Immature natural killer cell (primary cell): ENCODE measurements at regions not wholly inside any gene's neighbourhood (a gene's known extent, or its start where the extent isn't known, plus 50 kb on each side); places are given as distances from the start of the nearest gene placed in this dataset.

ENCODE experiments used
- DNase-seq, 3 donors: peaks; one replicate each; pipeline ENCODE4 v3.0.0; 2022; ENCODE audit warnings: mixed read lengths in 1 of 3
- H3K27ac Mint-ChIP-seq, 6 donors: one replicate each; pipeline ENCODE4 v1.8.0; 2020; ENCODE audit warnings: mixed read lengths in 6 of 6, mild to moderate bottlenecking in 5 of 6, inconsistent platforms in 4 of 6, moderate library complexity in 3 of 6
- H3K27me3 Mint-ChIP-seq, 3 donors: one replicate each; pipeline ENCODE4 v1.8.0; 2020 to 2021; ENCODE audit warnings: low read depth in 3 of 3, mild to moderate bottlenecking in 3 of 3, mixed read lengths in 3 of 3, moderate library complexity in 3 of 3, inconsistent platforms in 1 of 3
- H3K36me3 Mint-ChIP-seq, 3 donors: one replicate each; pipeline ENCODE4 v1.8.0; 2020; ENCODE audit warnings: mixed read lengths in 3 of 3, inconsistent platforms in 2 of 3, mild to moderate bottlenecking in 2 of 3
- H3K4me1 Mint-ChIP-seq, 2 donors: one replicate each; pipeline ENCODE4 v1.8.0; 2020; ENCODE audit warnings: inconsistent platforms in 2 of 2, mild to moderate bottlenecking in 2 of 2, mixed read lengths in 2 of 2, moderate library complexity in 1 of 2
- H3K4me3 Mint-ChIP-seq, 5 donors: one replicate each; pipeline ENCODE4 v1.8.0; 2020; ENCODE audit warnings: mild to moderate bottlenecking in 5 of 5, mixed read lengths in 5 of 5, inconsistent platforms in 3 of 5, moderate library complexity in 3 of 5
- H3K9me3 Mint-ChIP-seq, 6 donors: one replicate each; pipeline ENCODE4 v1.8.0; 2020; ENCODE audit warnings: mild to moderate bottlenecking in 6 of 6, mixed read lengths in 6 of 6, inconsistent platforms in 4 of 6, moderate library complexity in 3 of 6

- peaks cover 3 to 5% (median 4%) of the 10 kb centered on the region in 3 donors for H3K27me3 Mint-ChIP-seq
- no peak for DNase-seq
- no peak overlapping the region for H3K27ac Mint-ChIP-seq
- no peaks in the 10 kb centered on the region for H3K4me1 Mint-ChIP-seq
- H3K4me3 Mint-ChIP-seq: no peak overlapping the region
- H3K9me3 Mint-ChIP-seq: no peaks in the 10 kb centered on the region
- H3K36me3 Mint-ChIP-seq: no peaks in the 10 kb centered on the region
These were observed 160.0 kb downstream of the RAB11FIP2 start for GRCh38 chr10:117886766-117887165.

GRCh38 chr10:117889664-117890063 is 157.1 kb downstream of the RAB11FIP2 start:
- no peak for DNase-seq
- Mint-ChIP-seq H3K27ac (no peak overlapping the region), H3K4me3 (no peak overlapping the region), H3K36me3 (no peaks in the 10 kb centered on the region), H3K9me3 (no peaks in the 10 kb centered on the region), H3K27me3 (peaks cover 4 to 8% (median 5%) of the 10 kb centered on the region in 3 donors), H3K4me1 (no peaks in the 10 kb centered on the region)

GRCh38 chr10:117892681-117893220 is 154.0 kb downstream of the RAB11FIP2 start:
- H3K27ac Mint-ChIP-seq: no peak overlapping the region
- no peak overlapping the region for H3K4me3 Mint-ChIP-seq
- H3K9me3 Mint-ChIP-seq: peaks cover 0 to 7% (median 1%) of the 10 kb centered on the region in 6 donors
- H3K36me3 Mint-ChIP-seq: no peaks in the 10 kb centered on the region
- peaks cover 2 to 12% (median 4%) of the 10 kb centered on the region in 3 donors for H3K27me3 Mint-ChIP-seq
- DNase-seq: no peak
- H3K4me1 Mint-ChIP-seq: no peaks in the 10 kb centered on the region

- H3K27me3 Mint-ChIP-seq: peaks cover 2 to 16% (median 2%) of the 10 kb centered on the region in 3 donors
- no peak overlapping the region for H3K27ac Mint-ChIP-seq
- no peaks in the 10 kb centered on the region for H3K36me3 Mint-ChIP-seq
- H3K4me3 Mint-ChIP-seq: no peak overlapping the region
- DNase-seq: no peak
- H3K9me3 Mint-ChIP-seq: peaks cover 0 to 7% (median 1%) of the 10 kb centered on the region in 6 donors
- no peaks in the 10 kb centered on the region for H3K4me1 Mint-ChIP-seq
These were observed 152.4 kb downstream of the RAB11FIP2 start for GRCh38 chr10:117894339-117894738.

- no peak overlapping the region for H3K27ac Mint-ChIP-seq
- DNase-seq: no peak
- peaks cover 0 to 7% (median 1%) of the 10 kb centered on the region in 6 donors for H3K9me3 Mint-ChIP-seq
- H3K4me3 Mint-ChIP-seq: no peak overlapping the region
- peaks cover 3 to 13% (median 4%) of the 10 kb centered on the region in 3 donors for H3K27me3 Mint-ChIP-seq
- no peaks in the 10 kb centered on the region for H3K4me1 Mint-ChIP-seq
- H3K36me3 Mint-ChIP-seq: no peaks in the 10 kb centered on the region
These were observed 150.2 kb downstream of the RAB11FIP2 start for GRCh38 chr10:117896517-117896916.

DNA sequence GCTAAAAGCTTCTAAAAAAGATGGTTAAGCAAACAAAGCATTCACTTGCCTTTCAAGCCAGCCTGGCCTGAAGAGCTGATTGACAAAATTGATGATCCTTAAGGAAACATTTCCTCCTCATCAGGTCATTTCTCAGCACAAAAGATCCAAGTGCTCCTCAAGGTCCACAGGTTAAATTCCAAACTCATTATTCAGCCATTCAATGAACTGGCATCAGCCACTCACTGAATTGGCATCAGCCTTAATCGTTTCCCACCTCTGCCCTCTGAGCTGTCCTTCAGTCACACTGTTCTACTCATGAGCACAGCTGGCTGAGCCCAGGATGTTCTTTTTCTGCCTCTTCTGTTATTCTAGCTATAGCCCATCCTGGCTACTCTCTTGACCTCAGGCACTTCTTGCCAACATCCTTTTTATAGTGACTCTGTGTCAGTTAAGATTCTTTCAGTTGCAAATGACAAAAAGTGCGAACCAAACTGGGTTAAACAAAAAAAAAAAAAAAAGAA is 147.5 kb downstream of the RAB11FIP2 start:
- Mint-ChIP-seq H3K27me3 (peaks cover 5 to 13% (median 7%) of the 10 kb centered on the region in 3 donors), H3K9me3 (peaks cover 0 to 7% (median 1%) of the 10 kb centered on the region in 6 donors), H3K4me1 (no peaks in the 10 kb centered on the region), H3K4me3 (no peak overlapping the region), H3K27ac (no peak overlapping the region), H3K36me3 (no peaks in the 10 kb centered on the region)
- DNase-seq: no peak

GRCh38 chr10:117900280-117900679 is 146.5 kb downstream of the RAB11FIP2 start:
- Mint-ChIP-seq H3K9me3 (peaks cover 0 to 7% (median 1%) of the 10 kb centered on the region in 6 donors), H3K27ac (no peak overlapping the region), H3K27me3 (peaks cover 5 to 18% (median 7%) of the 10 kb centered on the region in 3 donors), H3K4me3 (no peak overlapping the region), H3K4me1 (no peaks in the 10 kb centered on the region), H3K36me3 (no peaks in the 10 kb centered on the region)
- DNase-seq: no peak

DNA sequence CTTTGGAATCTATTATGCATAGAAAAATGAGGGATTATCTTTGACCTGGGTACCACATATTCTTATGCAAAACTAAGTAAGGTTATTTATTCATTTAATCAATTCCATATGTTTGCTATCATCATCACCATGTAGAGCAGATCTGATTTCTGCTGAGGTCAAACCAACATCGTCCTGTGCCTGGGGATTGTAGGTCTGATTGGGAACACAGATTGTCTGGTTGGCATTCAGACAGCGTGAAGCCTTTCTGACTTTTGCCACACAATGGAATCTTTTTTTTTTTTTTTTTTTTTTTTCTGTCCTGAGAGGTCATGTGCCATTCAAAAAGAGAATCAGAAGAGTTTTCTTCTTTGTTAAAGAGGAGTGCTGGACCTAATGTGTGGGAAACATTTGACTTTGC is 142.9 kb downstream of the RAB11FIP2 start:
- H3K9me3 Mint-ChIP-seq: no peaks in the 10 kb centered on the region
- DNase-seq: no peak
- no peaks in the 10 kb centered on the region for H3K36me3 Mint-ChIP-seq
- H3K4me1 Mint-ChIP-seq: no peaks in the 10 kb centered on the region
- no peak overlapping the region for H3K4me3 Mint-ChIP-seq
- peaks cover 5 to 17% (median 7%) of the 10 kb centered on the region in 3 donors for H3K27me3 Mint-ChIP-seq
- H3K27ac Mint-ChIP-seq: no peak overlapping the region

DNA sequence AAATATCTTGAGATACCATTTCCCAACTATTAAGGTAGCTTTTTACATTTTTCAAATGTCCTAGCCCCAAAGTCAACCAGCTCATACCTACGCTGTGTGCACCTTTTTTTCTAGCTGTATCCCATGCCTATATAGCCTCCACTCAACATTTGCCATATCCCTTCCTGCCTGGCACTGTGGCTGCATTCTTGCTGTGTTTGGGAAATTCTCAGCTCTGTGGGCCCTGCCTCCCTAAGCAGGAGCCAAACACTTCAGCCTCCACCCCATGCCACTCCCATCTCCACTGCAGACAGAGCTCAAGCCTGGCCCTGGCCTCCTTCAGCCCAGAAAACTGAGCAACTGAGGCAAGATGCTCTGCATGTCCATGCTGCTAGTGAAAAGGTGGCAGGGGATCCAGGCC is 141.3 kb downstream of the RAB11FIP2 start:
- no peaks in the 10 kb centered on the region for H3K9me3 Mint-ChIP-seq
- no peaks in the 10 kb centered on the region for H3K4me1 Mint-ChIP-seq
- H3K27ac Mint-ChIP-seq: no peak overlapping the region
- DNase-seq: no peak
- no peaks in the 10 kb centered on the region for H3K36me3 Mint-ChIP-seq
- no peak overlapping the region for H3K4me3 Mint-ChIP-seq
- peaks cover 7 to 21% (median 8%) of the 10 kb centered on the region in 3 donors for H3K27me3 Mint-ChIP-seq

GRCh38 chr10:117911684-117912083 is 135.1 kb downstream of the RAB11FIP2 start:
- Mint-ChIP-seq H3K27ac (no peak overlapping the region), H3K27me3 (peaks cover 5 to 16% (median 5%) of the 10 kb centered on the region in 3 donors), H3K4me3 (no peak overlapping the region), H3K9me3 (peaks cover 0 to 3% (median 0%) of the 10 kb centered on the region in 6 donors), H3K4me1 (no peaks in the 10 kb centered on the region), H3K36me3 (no peaks in the 10 kb centered on the region)
- no peak for DNase-seq

GRCh38 chr10:117914334-117914733 is 132.4 kb downstream of the RAB11FIP2 start:
- Mint-ChIP-seq H3K4me1 (no peaks in the 10 kb centered on the region), H3K27me3 (peaks cover 8 to 12% (median 8%) of the 10 kb centered on the region in 3 donors), H3K36me3 (no peaks in the 10 kb centered on the region), H3K27ac (no peak overlapping the region), H3K9me3 (peaks cover 0 to 3% (median 0%) of the 10 kb centered on the region in 6 donors), H3K4me3 (no peak overlapping the region)
- DNase-seq: no peak

GRCh38 chr10:117920956-117921355 is 125.8 kb downstream of the RAB11FIP2 start:
- no peaks in the 10 kb centered on the region for H3K4me1 Mint-ChIP-seq
- DNase-seq: no peak
- peaks cover 0 to 1% (median 0%) of the 10 kb centered on the region in 6 donors for H3K9me3 Mint-ChIP-seq
- no peak overlapping the region for H3K27ac Mint-ChIP-seq
- H3K27me3 Mint-ChIP-seq: peaks cover 2 to 4% (median 4%) of the 10 kb centered on the region in 3 donors
- no peaks in the 10 kb centered on the region for H3K36me3 Mint-ChIP-seq
- no peak overlapping the region for H3K4me3 Mint-ChIP-seq

DNA sequence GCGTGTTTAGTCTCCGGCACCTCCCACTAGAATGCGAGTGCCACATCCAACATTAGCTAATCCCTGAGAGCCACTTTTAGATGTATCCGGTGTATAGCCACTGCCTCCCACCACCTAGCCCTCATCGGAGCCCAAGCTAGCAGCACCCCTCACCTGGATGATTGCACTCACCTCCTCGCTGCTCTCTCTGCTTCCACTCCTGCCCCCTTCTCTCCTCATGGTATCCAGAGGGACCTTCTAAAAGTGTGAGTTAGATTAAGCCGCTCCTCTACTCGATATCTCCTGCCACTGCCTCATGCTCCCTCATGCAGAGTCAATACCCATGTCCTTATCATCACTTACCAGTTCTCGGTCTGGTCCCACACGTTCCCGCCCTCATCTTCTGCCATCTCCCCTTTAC is 125.3 kb downstream of the RAB11FIP2 start:
- DNase-seq: no peak
- Mint-ChIP-seq H3K27ac (no peak overlapping the region), H3K4me3 (no peak overlapping the region), H3K36me3 (no peaks in the 10 kb centered on the region), H3K4me1 (no peaks in the 10 kb centered on the region), H3K9me3 (peaks cover 0 to 1% (median 0%) of the 10 kb centered on the region in 6 donors), H3K27me3 (peaks cover 2 to 4% (median 4%) of the 10 kb centered on the region in 3 donors)

DNA sequence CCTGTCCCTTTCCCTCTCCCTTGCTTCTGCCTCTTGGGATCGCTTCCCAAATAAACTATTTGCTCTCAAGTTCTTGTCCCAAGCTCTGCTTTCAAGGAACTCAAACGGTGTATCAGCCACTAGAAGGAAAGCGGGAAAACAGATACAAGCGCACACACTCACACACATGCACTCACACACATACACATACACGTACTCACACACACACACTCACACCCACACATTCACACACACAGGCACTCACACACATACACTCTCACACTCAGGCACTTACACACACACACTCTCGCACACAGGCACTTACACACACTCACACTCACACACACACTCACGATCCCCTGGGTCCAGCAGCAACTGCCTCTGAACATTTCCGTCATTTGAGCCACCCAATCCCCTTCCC is 121.9 kb downstream of the RAB11FIP2 start:
- Mint-ChIP-seq H3K4me3 (no peak overlapping the region), H3K4me1 (no peaks in the 10 kb centered on the region), H3K36me3 (no peaks in the 10 kb centered on the region), H3K27me3 (peaks cover 0 to 7% (median 2%) of the 10 kb centered on the region in 3 donors), H3K27ac (no peak overlapping the region), H3K9me3 (peaks cover 0 to 1% (median 0%) of the 10 kb centered on the region in 6 donors)
- no peak for DNase-seq

GRCh38 chr10:117925369-117925768 is 121.4 kb downstream of the RAB11FIP2 start:
- no peak overlapping the region for H3K4me3 Mint-ChIP-seq
- peaks cover 0 to 7% (median 2%) of the 10 kb centered on the region in 3 donors for H3K27me3 Mint-ChIP-seq
- no peak overlapping the region for H3K27ac Mint-ChIP-seq
- peaks cover 0 to 1% (median 0%) of the 10 kb centered on the region in 6 donors for H3K9me3 Mint-ChIP-seq
- DNase-seq: no peak
- no peaks in the 10 kb centered on the region for H3K36me3 Mint-ChIP-seq
- no peaks in the 10 kb centered on the region for H3K4me1 Mint-ChIP-seq
